ENCODE measurements at regions not wholly inside any gene's neighbourhood (a gene's known extent, or its start where the extent isn't known, plus 50 kb on each side); places are given as distances from the start of the nearest gene placed in this dataset.

GRCh38 chr4:71216316-71216959 is 122.4 kb upstream of the SLC4A4 start:
- TF ChIP-seq CTCF (conservative IDR thresholded peaks at IDR 0.05 in 1 of 2, IDR thresholded peaks at IDR 0.05 in 1 of 2; ENCODE audit: low read depth in 1 of 2, low read length in 2 of 2): no peak
- TF ChIP-seq EZH2 (IDR thresholded peaks at IDR 0.05; ENCODE audit: low read length, missing control alignments): no peak
